Femur (tissue), 1 donor: ENCODE measurements at regions not wholly inside any gene's neighbourhood (a gene's known extent, or its start where the extent isn't known, plus 50 kb on each side); places are given as distances from the start of the nearest gene placed in this dataset.
"Not testable (repeated sequence)": the region's sequence is repeated elsewhere in the genome, so short reads cannot be mapped to it uniquely, and the experiment has no call there.

ENCODE experiments used
- DNase-seq: peaks from one replicate; pipeline ENCODE4 v3.0.0-alpha.2; 2017

DNA sequence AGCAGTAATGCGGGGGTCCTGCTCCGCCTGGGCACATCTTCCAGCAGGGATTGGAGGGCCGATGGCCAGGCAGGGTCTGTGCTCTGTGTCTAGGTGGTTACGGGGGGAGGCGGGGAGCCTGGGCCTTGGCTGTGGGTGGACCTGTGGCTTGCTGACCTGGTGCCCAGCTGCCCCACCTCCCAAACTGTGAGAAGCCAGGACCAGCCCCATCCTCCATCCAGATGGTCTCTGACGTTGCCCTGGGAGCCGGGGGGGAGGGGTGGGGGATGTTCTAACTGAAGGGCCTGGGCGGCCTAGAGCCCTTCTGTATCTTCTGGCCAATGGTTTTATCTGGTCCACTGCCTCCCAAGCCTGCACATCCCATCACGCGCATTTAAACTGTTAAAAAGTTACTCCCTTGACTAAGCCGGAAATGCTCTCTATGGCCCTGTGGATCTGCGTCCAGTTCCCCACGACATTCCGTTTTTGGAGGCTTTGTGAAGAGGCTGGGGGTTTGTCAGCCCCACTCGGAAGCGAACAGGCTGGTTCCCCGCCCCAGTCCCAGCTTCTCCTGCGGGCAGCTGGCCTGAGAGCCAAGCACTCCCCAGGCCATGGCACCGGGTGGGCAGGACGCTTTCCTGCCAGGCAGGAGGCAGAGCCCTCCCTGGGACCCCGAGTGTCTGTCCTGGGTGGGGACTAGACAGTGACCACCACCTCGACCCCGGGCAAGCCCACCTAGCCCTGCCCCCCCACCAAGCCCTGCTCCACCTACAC lies 143.6 kb downstream of the IGLL1 start:
- DNase-seq = not testable (repeated sequence)

- not testable (repeated sequence) for DNase-seq
Observed at GRCh38 chr22:23435186-23435585, 144.9 kb downstream of the IGLL1 start.

- DNase-seq = not testable (repeated sequence)
Observed at GRCh38 chr22:23434198-23434830, 145.8 kb downstream of the IGLL1 start.

- DNase-seq = peak; percentile 53
Observed at GRCh38 chr22:23433127-23434005, 146.7 kb downstream of the IGLL1 start.

GRCh38 chr22:23432719-23433118 lies 147.4 kb downstream of the IGLL1 start:
- not testable (repeated sequence) for DNase-seq

GRCh38 chr22:23431337-23432072 lies 148.6 kb downstream of the IGLL1 start:
- no peak for DNase-seq

- DNase-seq = not testable (repeated sequence)
Observed at GRCh38 chr22:23424551-23425068, 155.5 kb downstream of the IGLL1 start.

- DNase-seq = no peak
Observed at GRCh38 chr22:23424031-23424430, 156.1 kb downstream of the IGLL1 start.

GRCh38 chr22:23422281-23422680 lies 157.8 kb downstream of the IGLL1 start:
- not testable (repeated sequence) for DNase-seq

GRCh38 chr22:23421300-23421699 lies 158.8 kb downstream of the IGLL1 start:
- DNase-seq = not testable (repeated sequence)

DNA sequence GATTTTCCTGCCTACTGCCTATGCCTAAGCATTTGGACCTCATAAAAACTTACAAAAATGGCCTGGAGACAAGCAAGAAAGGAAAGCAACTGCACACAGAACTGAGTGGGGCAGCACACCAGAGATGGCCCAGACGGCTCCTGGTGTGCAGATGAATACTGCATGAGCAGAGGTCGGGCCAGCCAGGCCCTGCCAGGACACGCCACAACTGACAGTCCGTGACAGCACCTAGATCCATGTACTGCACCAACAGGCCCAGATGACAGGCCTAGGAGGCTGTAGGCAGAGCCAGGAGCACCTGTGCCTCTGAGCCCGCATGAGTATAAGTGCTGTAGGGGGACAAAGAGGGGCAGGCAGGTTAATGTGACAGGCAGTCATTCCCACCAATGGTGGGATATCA lies 160.2 kb downstream of the IGLL1 start:
- DNase-seq = no peak

GRCh38 chr22:23419171-23419570 lies 160.9 kb downstream of the IGLL1 start:
- no peak for DNase-seq

- no peak for DNase-seq
Observed at GRCh38 chr22:23418159-23418788, 161.8 kb downstream of the IGLL1 start.

DNA sequence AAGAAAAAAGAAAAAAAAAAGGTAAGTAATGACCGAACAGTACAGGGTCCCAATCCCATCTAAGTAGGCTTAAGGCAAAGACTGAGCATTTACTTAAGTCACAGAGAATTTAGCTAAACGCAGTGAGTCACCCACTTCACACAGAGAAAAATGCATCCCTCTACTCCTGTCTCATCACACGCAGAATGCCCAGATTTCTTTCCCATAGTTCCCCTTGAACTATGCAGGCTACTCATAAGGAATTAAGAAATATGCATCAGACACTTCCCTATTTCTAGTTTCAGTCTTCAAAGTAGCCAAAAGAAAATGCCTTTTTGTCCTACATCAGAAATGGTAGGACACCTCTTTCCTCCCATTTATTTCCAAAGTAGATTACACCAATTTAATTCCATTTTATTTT lies 162.8 kb downstream of the IGLL1 start:
- not testable (repeated sequence) for DNase-seq

DNA sequence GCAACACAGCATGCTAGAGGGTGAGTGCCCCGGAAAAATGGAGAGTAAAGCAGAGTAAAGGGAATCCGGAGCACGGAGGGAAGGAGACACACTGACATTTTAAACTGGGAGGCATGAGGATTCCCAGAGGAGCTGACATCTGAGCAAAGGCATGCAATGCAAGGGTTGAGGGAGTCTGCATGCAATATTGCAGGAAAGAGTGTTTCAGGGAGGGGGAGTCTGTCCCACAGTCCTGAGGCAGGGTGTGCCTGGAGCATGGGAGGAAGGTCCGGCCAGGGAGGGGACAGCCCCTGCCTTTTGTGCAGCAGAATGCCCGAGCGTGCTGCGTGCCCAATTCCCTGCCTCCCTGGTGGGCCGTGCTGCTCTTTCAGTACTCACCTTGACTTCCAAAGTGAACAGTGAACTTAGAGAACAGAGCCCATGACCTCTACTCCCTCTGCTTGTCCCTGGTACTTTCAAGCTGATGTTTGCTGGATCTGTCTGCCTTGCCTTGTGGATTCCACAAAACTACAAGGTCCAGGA lies 163.9 kb downstream of the IGLL1 start:
- DNase-seq = not testable (repeated sequence)

DNA sequence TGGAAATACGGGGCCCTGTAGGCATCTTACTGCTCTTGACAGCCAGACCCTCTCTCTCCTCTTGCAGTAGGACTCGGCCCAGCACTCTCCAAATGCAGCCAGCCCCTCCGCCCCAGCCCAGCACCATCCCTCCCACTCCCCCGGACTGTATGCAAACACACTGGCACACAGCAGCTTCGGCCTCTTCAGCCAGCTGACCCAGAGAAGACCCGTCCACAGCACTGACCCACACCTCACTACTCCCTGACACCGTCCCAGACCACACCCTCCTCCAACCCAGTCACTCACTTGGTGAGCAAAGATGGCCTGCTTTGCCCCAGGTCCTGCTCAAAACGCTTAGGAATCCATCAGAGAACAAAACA lies 164.6 kb downstream of the IGLL1 start:
- no peak for DNase-seq

- no peak for DNase-seq
Observed at GRCh38 chr22:23414727-23415489, 165.2 kb downstream of the IGLL1 start.

- DNase-seq = no peak
Observed at GRCh38 chr22:23411739-23412138, 168.4 kb downstream of the IGLL1 start.

- no peak for DNase-seq
Observed at GRCh38 chr22:23410411-23410810, 169.7 kb downstream of the IGLL1 start.

- no peak for DNase-seq
Observed at GRCh38 chr22:23409976-23410375, 170.1 kb downstream of the IGLL1 start.

DNA sequence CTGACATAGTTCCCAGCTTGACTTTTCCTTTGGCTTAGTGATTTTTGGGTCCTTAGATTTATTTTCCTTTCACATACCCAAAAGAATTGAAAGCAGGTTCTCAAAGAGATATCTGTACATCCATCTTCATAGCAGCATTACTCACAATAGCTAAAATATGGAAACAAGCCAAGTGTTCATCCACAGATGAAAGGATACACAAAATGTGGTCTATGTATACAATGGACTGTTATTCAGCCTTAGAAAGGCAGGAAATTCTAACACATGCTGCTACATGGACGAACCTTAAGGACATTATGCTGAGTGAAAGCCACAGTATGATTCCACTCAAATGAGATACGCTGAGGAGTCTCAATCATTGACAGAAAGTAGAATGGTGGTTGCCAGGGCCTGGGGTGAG lies 171.8 kb downstream of the IGLL1 start:
- DNase-seq = no peak
